ENCODE measurements at regions not wholly inside any gene's neighbourhood (a gene's known extent, or its start where the extent isn't known, plus 50 kb on each side); places are given as distances from the start of the nearest gene placed in this dataset.

DNA sequence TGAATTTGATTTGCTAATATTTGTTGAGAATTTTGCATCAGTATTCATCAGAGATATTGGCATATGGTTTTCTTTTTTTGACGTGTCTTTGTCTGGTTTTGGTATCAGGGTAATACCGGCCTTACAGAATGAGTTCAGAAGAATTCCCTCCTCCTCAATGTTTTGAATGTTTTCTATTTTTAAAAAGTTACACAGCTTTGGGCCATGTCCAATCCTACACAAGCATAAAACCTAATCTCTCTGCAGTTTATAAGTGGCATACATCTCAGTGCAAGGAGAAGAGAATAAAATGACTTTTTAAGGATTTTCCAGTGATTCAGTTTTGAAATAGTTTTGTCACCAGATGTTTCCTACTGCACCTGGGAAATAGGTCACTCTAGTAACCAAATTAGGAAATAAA is 185.5 kb downstream of the COL12A1 start:
- TF ChIP-seq EP300 (IDR thresholded peaks at IDR 0.05; ENCODE audit: low read depth), result no peak
- TF ChIP-seq, protein P1, sequence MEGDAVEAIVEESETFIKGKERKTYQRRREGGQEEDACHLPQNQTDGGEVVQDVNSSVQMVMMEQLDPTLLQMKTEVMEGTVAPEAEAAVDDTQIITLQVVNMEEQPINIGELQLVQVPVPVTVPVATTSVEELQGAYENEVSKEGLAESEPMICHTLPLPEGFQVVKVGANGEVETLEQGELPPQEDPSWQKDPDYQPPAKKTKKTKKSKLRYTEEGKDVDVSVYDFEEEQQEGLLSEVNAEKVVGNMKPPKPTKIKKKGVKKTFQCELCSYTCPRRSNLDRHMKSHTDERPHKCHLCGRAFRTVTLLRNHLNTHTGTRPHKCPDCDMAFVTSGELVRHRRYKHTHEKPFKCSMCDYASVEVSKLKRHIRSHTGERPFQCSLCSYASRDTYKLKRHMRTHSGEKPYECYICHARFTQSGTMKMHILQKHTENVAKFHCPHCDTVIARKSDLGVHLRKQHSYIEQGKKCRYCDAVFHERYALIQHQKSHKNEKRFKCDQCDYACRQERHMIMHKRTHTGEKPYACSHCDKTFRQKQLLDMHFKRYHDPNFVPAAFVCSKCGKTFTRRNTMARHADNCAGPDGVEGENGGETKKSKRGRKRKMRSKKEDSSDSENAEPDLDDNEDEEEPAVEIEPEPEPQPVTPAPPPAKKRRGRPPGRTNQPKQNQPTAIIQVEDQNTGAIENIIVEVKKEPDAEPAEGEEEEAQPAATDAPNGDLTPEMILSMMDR (IDR thresholded peaks at IDR 0.05), result no peak
- TF ChIP-seq POLR2A (IDR thresholded peaks at IDR 0.05), result no peak

Measured in transverse colon (tissue), 3 donors.